HUES64 (cell line): ENCODE measurements at regions not wholly inside any gene's neighbourhood (a gene's known extent, or its start where the extent isn't known, plus 50 kb on each side); places are given as distances from the start of the nearest gene placed in this dataset.

Source experiments
- H3K27ac ChIP-seq: 2 replicates; pipeline ENCODE4 v1.7.0; 2013; ENCODE audit warnings: low read depth, low read length, inconsistent platforms
- H3K27me3 ChIP-seq: 2 replicates; pipeline ENCODE4 v1.6.1; 2013; ENCODE audit warnings: mild to moderate bottlenecking, low read length; ENCODE audit not compliant: insufficient read depth
- H3K36me3 ChIP-seq: 2 replicates; pipeline ENCODE4 v1.6.1; 2013; ENCODE audit warnings: mild to moderate bottlenecking, low read length; ENCODE audit not compliant: insufficient read depth
- H3K4me1 ChIP-seq: 2 replicates; pipeline ENCODE4 v1.6.1; 2013; ENCODE audit warnings: mild to moderate bottlenecking, low read length, moderate library complexity; ENCODE audit not compliant: insufficient read depth
- H3K4me3 ChIP-seq: 2 replicates; pipeline ENCODE4 v1.5.1; 2013; ENCODE audit warnings: mild to moderate bottlenecking, low read length, moderate library complexity
- H3K9ac ChIP-seq: 2 replicates; pipeline ENCODE4 v1.6.1; 2013; ENCODE audit warnings: mild to moderate bottlenecking, low read depth, low read length
- H3K9me3 ChIP-seq: 2 replicates; pipeline ENCODE4 v1.6.1; 2013; ENCODE audit warnings: low read depth, low read length; ENCODE audit not compliant: insufficient read depth
- WGBS: fragments of 150-250, 120-280 bp; methylation state at CpG from one replicate; pipeline ENCODE4 v1.1.7; 2013; ENCODE audit warnings: missing lambda C conversion rate; 5-methylcytosine and 5-hydroxymethylcytosine counted together

GRCh38 chr2:234673501-234673900 is 176.6 kb upstream of the ARL4C start:
- 90% methylated on average over 1 of the region's 1 CpG for WGBS
- no peak overlapping the region for H3K9ac ChIP-seq
- no peak overlapping the region for H3K4me3 ChIP-seq
- H3K9me3 ChIP-seq = peaks cover 5% of the 10 kb centered on the region
- H3K27ac ChIP-seq = no peak overlapping the region
- H3K27me3 ChIP-seq = no peaks in the 10 kb centered on the region
- no peaks in the 10 kb centered on the region for H3K36me3 ChIP-seq
- peaks cover 33% of the 10 kb centered on the region for H3K4me1 ChIP-seq

- Histone ChIP-seq H3K9me3 (no peaks in the 10 kb centered on the region), H3K4me3 (no peak overlapping the region), H3K27me3 (no peaks in the 10 kb centered on the region), H3K36me3 (no peaks in the 10 kb centered on the region), H3K4me1 (peaks cover 33% of the 10 kb centered on the region), H3K9ac (no peak overlapping the region), H3K27ac (no peak overlapping the region)
- 86% methylated on average over 8 of the region's 8 CpGs for WGBS
Observed at GRCh38 chr2:234672498-234673150, 175.7 kb upstream of the ARL4C start.

- no peaks in the 10 kb centered on the region for H3K27me3 ChIP-seq
- H3K4me1 ChIP-seq = peaks cover 24% of the 10 kb centered on the region
- WGBS = 95% methylated on average over 3 of the region's 3 CpGs
- H3K36me3 ChIP-seq = no peaks in the 10 kb centered on the region
- H3K9me3 ChIP-seq = no peaks in the 10 kb centered on the region
- H3K9ac ChIP-seq = no peak overlapping the region
- no peak overlapping the region for H3K27ac ChIP-seq
- H3K4me3 ChIP-seq = no peak overlapping the region
Observed at GRCh38 chr2:234671716-234672115, 174.8 kb upstream of the ARL4C start.

- Histone ChIP-seq H3K36me3 (no peaks in the 10 kb centered on the region), H3K27me3 (no peaks in the 10 kb centered on the region), H3K4me1 (peaks cover 20% of the 10 kb centered on the region), H3K4me3 (no peak overlapping the region), H3K9me3 (no peaks in the 10 kb centered on the region), H3K9ac (no peak overlapping the region), H3K27ac (no peak overlapping the region)
- WGBS = 89% methylated on average over 3 of the region's 3 CpGs
Observed at GRCh38 chr2:234671231-234671630, 174.3 kb upstream of the ARL4C start.

GRCh38 chr2:234670806-234671205 is 173.9 kb upstream of the ARL4C start:
- H3K27ac ChIP-seq = no peak overlapping the region

GRCh38 chr2:234670052-234670451 is 173.2 kb upstream of the ARL4C start:
- no peaks in the 10 kb centered on the region for H3K36me3 ChIP-seq
- peaks cover 3% of the 10 kb centered on the region; the same call in 1 of the 2 replicates for H3K9me3 ChIP-seq
- 84% methylated on average over 3 of the region's 3 CpGs for WGBS
- no peak overlapping the region for H3K27ac ChIP-seq
- no peaks in the 10 kb centered on the region for H3K27me3 ChIP-seq
- peaks cover 10% of the 10 kb centered on the region for H3K4me1 ChIP-seq
- no peak overlapping the region for H3K9ac ChIP-seq
- no peak overlapping the region for H3K4me3 ChIP-seq

More at GRCh38 chr2:234670806-234671205, 173.9 kb upstream of the ARL4C start:
- Histone ChIP-seq H3K9ac (no peak overlapping the region), H3K36me3 (no peaks in the 10 kb centered on the region), H3K9me3 (no peaks in the 10 kb centered on the region; the same call in 1 of the 2 replicates), H3K27me3 (no peaks in the 10 kb centered on the region), H3K4me1 (peaks cover 15% of the 10 kb centered on the region), H3K4me3 (no peak overlapping the region)
- 77% methylated on average over 7 of the region's 7 CpGs for WGBS

GRCh38 chr2:234669621-234670020 is 172.7 kb upstream of the ARL4C start:
- Histone ChIP-seq H3K36me3 (no peaks in the 10 kb centered on the region), H3K9me3 (peaks cover 7% of the 10 kb centered on the region), H3K4me1 (peaks cover 10% of the 10 kb centered on the region), H3K4me3 (no peak overlapping the region), H3K9ac (no peak overlapping the region), H3K27ac (no peak overlapping the region), H3K27me3 (no peaks in the 10 kb centered on the region)
- WGBS = 83% methylated on average over 2 of the region's 2 CpGs

GRCh38 chr2:234669001-234669400 is 172.1 kb upstream of the ARL4C start:
- 92% methylated on average over 1 of the region's 2 CpGs for WGBS
- H3K9me3 ChIP-seq = peaks cover 12% of the 10 kb centered on the region

GRCh38 chr2:234666911-234667310 is 170.0 kb upstream of the ARL4C start:
- H3K36me3 ChIP-seq = no peaks in the 10 kb centered on the region
- H3K4me1 ChIP-seq = peaks cover 10% of the 10 kb centered on the region
- H3K9ac ChIP-seq = no peak overlapping the region
- H3K27ac ChIP-seq = no peak overlapping the region
- H3K9me3 ChIP-seq = peaks cover 25% of the 10 kb centered on the region
- no peaks in the 10 kb centered on the region for H3K27me3 ChIP-seq
- H3K4me3 ChIP-seq = no peak overlapping the region
- WGBS = 98% methylated on average over 3 of the region's 3 CpGs

More at GRCh38 chr2:234669001-234669400, 172.1 kb upstream of the ARL4C start:
- Histone ChIP-seq H3K27me3 (no peaks in the 10 kb centered on the region), H3K9ac (no peak overlapping the region), H3K36me3 (no peaks in the 10 kb centered on the region), H3K4me1 (peaks cover 10% of the 10 kb centered on the region), H3K27ac (no peak overlapping the region), H3K4me3 (no peak overlapping the region)

GRCh38 chr2:234665304-234665703 is 168.4 kb upstream of the ARL4C start:
- H3K9me3 ChIP-seq = peaks cover 25% of the 10 kb centered on the region
- no peak overlapping the region for H3K9ac ChIP-seq
- no peak overlapping the region for H3K27ac ChIP-seq
- H3K4me1 ChIP-seq = peaks cover under 1% of the 10 kb centered on the region; the same call in 1 of the 2 replicates
- 90% methylated on average over 1 of the region's 1 CpG for WGBS
- H3K27me3 ChIP-seq = no peaks in the 10 kb centered on the region
- H3K36me3 ChIP-seq = no peaks in the 10 kb centered on the region
- H3K4me3 ChIP-seq = no peak overlapping the region

GRCh38 chr2:234661849-234662248 is 165.0 kb upstream of the ARL4C start:
- no peaks in the 10 kb centered on the region for H3K27me3 ChIP-seq
- peaks cover 25% of the 10 kb centered on the region for H3K9me3 ChIP-seq
- H3K36me3 ChIP-seq = no peaks in the 10 kb centered on the region
- no peak overlapping the region for H3K27ac ChIP-seq
- H3K9ac ChIP-seq = no peak overlapping the region
- H3K4me3 ChIP-seq = no peak overlapping the region
- no peaks in the 10 kb centered on the region for H3K4me1 ChIP-seq
- 46% methylated on average over 1 of the region's 2 CpGs for WGBS

- H3K9ac ChIP-seq = no peak overlapping the region
- no peaks in the 10 kb centered on the region for H3K27me3 ChIP-seq
- no peak overlapping the region for H3K27ac ChIP-seq
- peaks cover 25% of the 10 kb centered on the region for H3K9me3 ChIP-seq
- H3K4me3 ChIP-seq = no peak overlapping the region
- no peaks in the 10 kb centered on the region for H3K36me3 ChIP-seq
- no peaks in the 10 kb centered on the region for H3K4me1 ChIP-seq
- 88% methylated on average over 3 of the region's 3 CpGs for WGBS
Observed at GRCh38 chr2:234661175-234661574, 164.3 kb upstream of the ARL4C start.
